GM19035 (cell line): ENCODE measurements at regions not wholly inside any gene's neighbourhood (a gene's known extent, or its start where the extent isn't known, plus 50 kb on each side); places are given as distances from the start of the nearest gene placed in this dataset.

Experiments
- ATAC-seq: cut with Tn5 transposase; IDR thresholded peaks from one replicate; pipeline ENCODE4 v1.9.1; 2021; ENCODE audit not compliant: unreplicated experiment

- no peak for ATAC-seq
Measured at GRCh38 chr5:97542469-97542868, 359.4 kb upstream of the RIOK2 start.

- no peak for ATAC-seq
Measured at GRCh38 chr5:97543166-97543565, 360.1 kb upstream of the RIOK2 start.

GRCh38 chr5:97544240-97544639 lies 361.2 kb upstream of the RIOK2 start:
- ATAC-seq = no peak

- no peak for ATAC-seq
Measured at GRCh38 chr5:97544678-97545077, 361.6 kb upstream of the RIOK2 start.

GRCh38 chr5:97545446-97545845 lies 362.4 kb upstream of the RIOK2 start:
- no peak for ATAC-seq

GRCh38 chr5:97545886-97546535 lies 363.0 kb upstream of the RIOK2 start:
- ATAC-seq = no peak

DNA sequence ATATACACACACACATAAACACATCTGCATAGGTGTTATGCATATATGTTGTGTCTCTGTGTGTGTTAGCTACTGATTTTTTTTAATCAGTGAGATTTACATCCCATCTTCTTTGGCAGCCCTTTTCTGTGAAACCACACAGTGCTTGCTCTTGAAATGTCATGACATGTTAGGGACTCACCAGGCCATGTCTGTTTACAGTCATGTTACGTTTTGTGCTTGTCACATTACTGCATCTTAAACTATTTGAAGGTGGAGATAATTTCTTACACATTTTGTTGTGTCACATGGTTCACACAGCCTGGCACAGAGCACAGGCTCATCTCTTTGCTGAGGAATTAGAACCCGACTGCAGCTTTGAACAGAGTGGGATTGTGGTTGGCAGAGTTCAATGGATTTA lies 364.4 kb upstream of the RIOK2 start:
- no peak for ATAC-seq

- peak; percentile 82 for ATAC-seq
Measured at GRCh38 chr5:97547999-97548738, 365.1 kb upstream of the RIOK2 start.

DNA sequence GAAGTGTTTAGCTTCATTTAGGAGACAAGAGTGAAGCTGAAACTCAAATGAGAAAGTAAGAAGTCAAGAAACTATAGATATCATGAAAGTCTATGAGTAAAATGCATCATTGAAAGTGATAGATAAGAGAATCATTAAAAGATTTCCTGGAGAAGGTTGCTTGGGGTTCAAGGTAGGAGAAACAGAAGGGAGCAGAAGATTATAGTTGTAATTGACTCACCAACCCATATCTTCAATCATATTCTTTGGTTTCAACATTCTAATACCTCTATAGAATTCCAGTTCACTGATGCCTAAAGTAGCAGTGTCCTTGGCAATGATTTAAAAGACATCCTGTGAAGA lies 365.7 kb upstream of the RIOK2 start:
- peak; percentile 8 for ATAC-seq

DNA sequence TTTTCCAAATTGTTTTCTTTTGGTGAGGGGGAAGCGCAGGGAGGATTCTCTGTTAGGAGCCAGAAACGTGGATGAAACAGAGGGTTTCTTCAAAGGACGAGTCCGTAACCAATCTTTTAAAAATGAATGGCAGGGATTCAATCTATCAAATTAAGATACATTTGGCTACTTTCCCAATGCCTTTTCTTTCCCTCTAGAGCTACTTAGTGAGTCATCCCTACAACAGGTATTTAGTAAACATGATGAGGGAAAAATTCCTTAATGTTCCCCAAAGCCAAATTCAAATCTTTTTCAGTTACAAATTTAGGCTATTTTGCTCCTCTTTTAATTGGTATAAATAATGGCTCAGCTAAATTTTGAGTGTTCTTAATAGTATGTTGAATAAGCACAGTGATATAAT lies 366.4 kb upstream of the RIOK2 start:
- ATAC-seq = no peak

GRCh38 chr5:97550164-97550563 lies 367.1 kb upstream of the RIOK2 start:
- no peak for ATAC-seq

- ATAC-seq = no peak
Measured at GRCh38 chr5:97550818-97551217, 367.8 kb upstream of the RIOK2 start.

- ATAC-seq = no peak
Measured at GRCh38 chr5:97553604-97554452, 370.8 kb upstream of the RIOK2 start.

- ATAC-seq = no peak
Measured at GRCh38 chr5:97554977-97555643, 372.1 kb upstream of the RIOK2 start.

GRCh38 chr5:97555644-97555981 lies 372.6 kb upstream of the RIOK2 start:
- ATAC-seq = no peak

DNA sequence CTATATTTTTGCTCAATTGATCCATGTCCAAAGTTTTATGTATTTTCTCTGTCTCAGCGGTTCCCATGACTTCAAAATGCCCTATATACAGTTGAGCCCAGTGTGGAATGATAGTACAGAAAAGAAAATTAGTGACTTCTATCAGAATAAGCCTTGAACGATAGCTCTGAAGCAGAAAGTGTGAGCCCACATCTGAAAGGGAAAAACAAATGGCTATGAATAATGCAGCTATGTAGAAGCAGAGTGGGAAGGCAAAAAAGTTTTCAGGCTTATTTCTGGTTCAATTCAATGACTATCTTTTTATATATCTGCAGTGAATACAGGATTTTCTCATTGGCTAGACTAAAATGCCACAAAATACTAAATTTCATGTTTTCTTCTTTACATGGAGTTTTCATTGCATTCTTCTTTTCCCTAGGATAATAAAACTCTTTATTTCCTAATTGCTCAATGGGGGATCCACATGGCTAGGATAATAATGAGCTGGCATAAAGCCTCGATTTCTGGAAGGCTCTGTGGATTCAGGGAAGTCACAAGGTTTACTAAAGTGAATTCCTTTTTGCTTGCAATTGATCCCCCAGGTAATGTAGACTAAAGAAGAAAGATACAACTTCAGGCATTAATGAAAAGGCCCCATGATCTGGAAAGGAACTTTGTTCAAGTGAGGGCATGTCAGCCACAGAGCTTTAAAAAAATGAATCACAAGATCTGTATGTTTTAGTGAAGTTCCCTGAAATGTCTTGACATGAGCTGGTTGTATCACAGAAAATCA lies 377.0 kb upstream of the RIOK2 start:
- ATAC-seq = no peak

GRCh38 chr5:97560599-97560993 lies 377.5 kb upstream of the RIOK2 start:
- no peak for ATAC-seq

DNA sequence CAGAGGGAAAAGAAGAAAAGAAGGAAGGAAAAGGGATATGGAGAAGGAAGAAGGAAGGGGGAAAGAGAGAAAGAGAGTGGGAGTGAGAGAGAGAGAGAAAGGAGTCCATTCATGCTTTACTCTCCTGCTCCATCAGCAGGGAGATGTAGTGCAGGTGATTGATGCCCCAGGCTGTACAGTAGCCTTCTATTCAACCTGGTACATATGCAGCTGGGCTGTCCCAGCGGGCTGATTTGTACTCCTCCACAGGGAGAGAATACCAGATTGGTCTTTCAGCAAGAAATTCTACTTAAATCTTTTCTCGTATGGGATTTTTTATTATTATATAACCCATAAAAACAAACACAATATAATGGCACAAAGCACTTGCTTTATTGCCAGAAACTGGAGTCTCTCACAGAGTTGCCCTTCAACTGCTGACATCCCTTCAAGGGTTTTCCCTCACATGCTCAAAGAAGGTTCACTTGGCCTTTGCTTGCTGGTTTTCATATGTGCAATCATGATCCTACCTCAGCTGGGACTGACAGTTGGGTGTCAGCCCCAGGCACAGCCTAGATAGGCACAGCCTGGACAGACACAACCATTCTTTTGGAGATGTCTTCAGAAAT lies 380.1 kb upstream of the RIOK2 start:
- no peak for ATAC-seq

DNA sequence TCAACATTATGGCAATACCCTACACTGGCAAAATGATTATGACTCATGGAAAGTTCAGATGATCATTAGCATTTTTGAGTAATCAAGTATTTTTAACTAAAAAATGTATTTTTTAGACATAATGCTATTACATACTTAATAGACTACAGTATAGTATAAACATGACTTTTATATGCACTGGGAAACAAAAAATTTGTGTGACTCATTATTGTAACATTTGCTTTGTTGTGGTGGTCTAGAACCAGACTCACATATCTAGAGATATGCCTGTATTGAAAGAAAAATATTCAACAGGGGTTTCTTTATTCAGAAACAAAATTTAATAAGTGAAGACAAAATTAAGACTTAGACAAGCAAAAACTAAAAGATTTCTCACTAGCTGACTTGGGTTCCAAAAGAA lies 385.3 kb upstream of the RIOK2 start:
- ATAC-seq = no peak

GRCh38 chr5:97570242-97570641 lies 387.2 kb upstream of the RIOK2 start:
- no peak for ATAC-seq
